Ectodermal cell (in vitro differentiated cells): ENCODE measurements at regions not wholly inside any gene's neighbourhood (a gene's known extent, or its start where the extent isn't known, plus 50 kb on each side); places are given as distances from the start of the nearest gene placed in this dataset.

Experiments
- H3K27ac ChIP-seq: 2 replicates; pipeline ENCODE4 v1.7.0; 2013; ENCODE audit warnings: mild to moderate bottlenecking, low read depth, low read length; ENCODE audit not compliant: insufficient read depth, poor library complexity, severe bottlenecking
- H3K27me3 ChIP-seq: 2 replicates; pipeline ENCODE4 v1.7.0; 2013; ENCODE audit warnings: mild to moderate bottlenecking, low read length; ENCODE audit not compliant: insufficient read depth, control insufficient read depth, poor library complexity, severe bottlenecking
- H3K36me3 ChIP-seq: one replicate; pipeline ENCODE4 v1.7.0; 2013; ENCODE audit warnings: low read length; ENCODE audit not compliant: control insufficient read depth, insufficient read depth
- H3K4me1 ChIP-seq: one replicate; pipeline ENCODE4 v1.7.0; 2013; ENCODE audit warnings: low read length; ENCODE audit not compliant: control insufficient read depth, insufficient read depth
- H3K4me3 ChIP-seq: 2 replicates; pipeline ENCODE4 v1.7.0; 2013; ENCODE audit warnings: low read depth, low read length, control low read depth; ENCODE audit not compliant: insufficient read depth
- H3K9me3 ChIP-seq: 2 replicates; pipeline ENCODE4 v1.7.0; 2013; ENCODE audit warnings: mild to moderate bottlenecking, low read length, moderate library complexity; ENCODE audit not compliant: control insufficient read depth
- WGBS, 2 experiments: methylation state at CpG; one replicate each; pipeline ENCODE4 v1.1.7; 2013; ENCODE audit warnings: missing lambda C conversion rate in 2 of 2; 5-methylcytosine and 5-hydroxymethylcytosine counted together

GRCh38 chr3:181569356-181569940, 142.3 kb upstream of the SOX2 start:
- Histone ChIP-seq H3K9me3 (no peaks in the 10 kb centered on the region), H3K27me3 (no peaks in the 10 kb centered on the region), H3K36me3 (no peaks in the 10 kb centered on the region), H3K27ac (no peak overlapping the region), H3K4me3 (no peak overlapping the region), H3K4me1 (no peaks in the 10 kb centered on the region)
- 88 to 91% methylated on average over 3 of the region's 3 CpGs for WGBS, 2 experiments

GRCh38 chr3:181568693-181569092, 143.0 kb upstream of the SOX2 start:
- no peak overlapping the region for H3K27ac ChIP-seq
- WGBS, 2 experiments = 71 to 73% methylated on average over 2 of the region's 3 CpGs
- no peaks in the 10 kb centered on the region for H3K27me3 ChIP-seq
- H3K4me3 ChIP-seq = no peak overlapping the region
- no peaks in the 10 kb centered on the region for H3K9me3 ChIP-seq
- H3K4me1 ChIP-seq = no peaks in the 10 kb centered on the region
- H3K36me3 ChIP-seq = no peaks in the 10 kb centered on the region

- no peaks in the 10 kb centered on the region for H3K9me3 ChIP-seq
- H3K4me3 ChIP-seq = no peak overlapping the region
- 88 to 92% methylated on average over 2 to 3 of the region's 3 CpGs for WGBS, 2 experiments
Measured at GRCh38 chr3:181568248-181568647, 143.5 kb upstream of the SOX2 start.

GRCh38 chr3:181567311-181568075, 144.2 kb upstream of the SOX2 start:
- Histone ChIP-seq H3K9me3 (no peaks in the 10 kb centered on the region), H3K4me1 (no peaks in the 10 kb centered on the region), H3K4me3 (no peak overlapping the region), H3K27me3 (no peaks in the 10 kb centered on the region), H3K36me3 (no peaks in the 10 kb centered on the region), H3K27ac (no peak overlapping the region)
- WGBS, 2 experiments = 94 to 100% methylated on average over 4 to 5 of the region's 6 CpGs

More at GRCh38 chr3:181568248-181568647, 143.5 kb upstream of the SOX2 start:
- H3K27ac ChIP-seq = no peak overlapping the region
- H3K36me3 ChIP-seq = no peaks in the 10 kb centered on the region
- no peaks in the 10 kb centered on the region for H3K4me1 ChIP-seq
- H3K27me3 ChIP-seq = no peaks in the 10 kb centered on the region

GRCh38 chr3:181565416-181565815, 146.3 kb upstream of the SOX2 start:
- Histone ChIP-seq H3K4me1 (peaks cover 7% of the 10 kb centered on the region), H3K9me3 (no peaks in the 10 kb centered on the region), H3K27me3 (no peaks in the 10 kb centered on the region), H3K36me3 (no peaks in the 10 kb centered on the region), H3K27ac (no peak overlapping the region), H3K4me3 (no peak overlapping the region)
- WGBS, 2 experiments = 91% methylated on average over 3 of the region's 3 CpGs

- no peaks in the 10 kb centered on the region for H3K27me3 ChIP-seq
- no peak overlapping the region for H3K27ac ChIP-seq
- peaks cover 7% of the 10 kb centered on the region for H3K4me1 ChIP-seq
- WGBS, 2 experiments = no CpG with 5 or more reads among the region's 1 CpG
- no peak overlapping the region for H3K4me3 ChIP-seq
- no peaks in the 10 kb centered on the region for H3K36me3 ChIP-seq
- no peaks in the 10 kb centered on the region for H3K9me3 ChIP-seq
Measured at GRCh38 chr3:181564222-181564621, 147.5 kb upstream of the SOX2 start.

GRCh38 chr3:181561139-181562031, 150.3 kb upstream of the SOX2 start:
- H3K4me3 ChIP-seq = no peak overlapping the region
- H3K9me3 ChIP-seq = no peaks in the 10 kb centered on the region
- no peaks in the 10 kb centered on the region for H3K36me3 ChIP-seq
- peaks cover 7% of the 10 kb centered on the region for H3K4me1 ChIP-seq
- no peaks in the 10 kb centered on the region for H3K27me3 ChIP-seq
- no peak overlapping the region for H3K27ac ChIP-seq
- WGBS, 2 experiments = 88% methylated on average over 10 to 11 of the region's 12 CpGs

- H3K4me3 ChIP-seq = no peak overlapping the region
- no peaks in the 10 kb centered on the region for H3K36me3 ChIP-seq
- H3K27ac ChIP-seq = no peak overlapping the region
- no peaks in the 10 kb centered on the region for H3K9me3 ChIP-seq
- H3K4me1 ChIP-seq = peaks cover 7% of the 10 kb centered on the region
- no peaks in the 10 kb centered on the region for H3K27me3 ChIP-seq
- 92 to 95% methylated on average over 2 of the region's 2 CpGs for WGBS, 2 experiments
Measured at GRCh38 chr3:181558870-181559269, 152.9 kb upstream of the SOX2 start.

GRCh38 chr3:181555681-181556080, 156.0 kb upstream of the SOX2 start:
- Histone ChIP-seq H3K4me3 (no peak overlapping the region), H3K36me3 (no peaks in the 10 kb centered on the region), H3K9me3 (no peaks in the 10 kb centered on the region), H3K4me1 (no peaks in the 10 kb centered on the region), H3K27ac (no peak overlapping the region), H3K27me3 (no peaks in the 10 kb centered on the region)
- 96 to 98% methylated on average over 2 of the region's 3 CpGs for WGBS, 2 experiments

- Histone ChIP-seq H3K9me3 (no peaks in the 10 kb centered on the region), H3K27me3 (no peaks in the 10 kb centered on the region)
Measured at GRCh38 chr3:181554233-181554765, 157.4 kb upstream of the SOX2 start.

More at GRCh38 chr3:181554233-181554765, 157.4 kb upstream of the SOX2 start:
- no peaks in the 10 kb centered on the region for H3K4me1 ChIP-seq
- no peaks in the 10 kb centered on the region for H3K36me3 ChIP-seq
- H3K4me3 ChIP-seq = no peak overlapping the region
- no peak overlapping the region for H3K27ac ChIP-seq
